GM12892 (cell line): ENCODE measurements at regions not wholly inside any gene's neighbourhood (a gene's known extent, or its start where the extent isn't known, plus 50 kb on each side); places are given as distances from the start of the nearest gene placed in this dataset.

ENCODE experiments used
- POLR2A ChIP-seq: IDR thresholded peaks from 2 replicates; pipeline ENCODE4 v1.6.1; 2011; ENCODE audit warnings: low read depth, low read length, control low read depth
- POLR2AphosphoS5 ChIP-seq: IDR thresholded peaks from 2 replicates; pipeline ENCODE4 v1.6.1; 2011; ENCODE audit warnings: low read depth, low read length, control low read depth

GRCh38 chr4:100075486-100076270 is 114.6 kb downstream of the DDIT4L start:
- no peak for TF ChIP-seq POLR2AphosphoS5
- no peak for TF ChIP-seq POLR2A
